ENCODE measurements at regions not wholly inside any gene's neighbourhood (a gene's known extent, or its start where the extent isn't known, plus 50 kb on each side); places are given as distances from the start of the nearest gene placed in this dataset.

DNA sequence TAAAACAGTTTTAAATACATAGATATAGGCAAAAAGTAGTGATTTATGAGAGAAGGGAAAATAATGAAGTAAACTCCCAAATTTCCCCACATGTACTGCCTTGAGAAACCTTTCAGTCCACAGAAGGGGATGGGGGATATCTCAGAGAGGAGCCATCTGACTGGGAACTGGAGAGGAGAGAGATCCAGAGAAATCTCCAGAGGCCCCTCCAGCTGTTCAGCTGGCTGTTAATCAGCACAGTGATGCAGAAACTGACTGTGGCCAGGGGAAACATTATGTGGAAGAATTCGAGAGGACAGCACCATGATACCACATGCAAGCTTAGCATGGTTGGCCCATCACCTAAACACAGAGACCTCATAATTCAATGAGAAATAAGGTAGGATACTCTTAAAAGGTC, 1165.9 kb upstream of the TMEM132C start:
- Histone ChIP-seq H4K91ac (ENCODE audit: insufficient read length, low read depth, low read length) (no peak overlapping the region), H2BK20ac (ENCODE audit: low read depth, low read length, poor library complexity, severe bottlenecking) (no peak overlapping the region), H3T11ph (ENCODE audit: low read length) (no peak overlapping the region), H3K9ac (ENCODE audit: extremely low read depth, insufficient read length, low read length) (no peak overlapping the region), H2AK5ac (ENCODE audit: insufficient read length, low read length) (no peak overlapping the region), H3K9me3 (ENCODE audit: control insufficient read depth, low read depth, low read length) (no peaks in the 10 kb centered on the region), H3K23ac (ENCODE audit: insufficient read length, low read depth, low read length) (no peak overlapping the region), H3K23me2 (ENCODE audit: insufficient read length, low read depth, low read length, poor library complexity, severe bottlenecking) (no peaks in the 10 kb centered on the region), H3K18ac (ENCODE audit: insufficient read length, low read depth, low read length) (no peak overlapping the region), H3K4me1 (ENCODE audit: insufficient read depth, low read length) (no peaks in the 10 kb centered on the region), H3K27ac (ENCODE audit: insufficient read length, low read depth, low read length) (no peak overlapping the region), H3K79me2 (ENCODE audit: insufficient read depth, low read length) (no peaks in the 10 kb centered on the region), H2BK15ac (ENCODE audit: low read depth, low read length) (no peak overlapping the region), H4K5ac (ENCODE audit: insufficient read length, low read depth, low read length) (no peak overlapping the region), H3K4ac (ENCODE audit: low read depth, low read length) (no peak overlapping the region), H3K14ac (ENCODE audit: insufficient read depth, low read length) (no peak overlapping the region), H4K8ac (replicated peaks; ENCODE audit: insufficient read length, low read depth, low read length) (no peak overlapping the region), H3K27me3 (ENCODE audit: insufficient read depth, low read length) (no peaks in the 10 kb centered on the region), H4K20me1 (ENCODE audit: control insufficient read depth, insufficient read depth, insufficient read length) (no peaks in the 10 kb centered on the region), H2BK12ac (ENCODE audit: insufficient read length, low read depth, low read length) (no peak overlapping the region), H3K4me2 (ENCODE audit: insufficient read depth, insufficient read length, low read length) (no peak overlapping the region), H2AFZ (ENCODE audit: low read length) (no peak overlapping the region), H2BK5ac (ENCODE audit: insufficient read length, low read length) (no peak overlapping the region), H3K56ac (ENCODE audit: insufficient read length, low read depth, low read length) (no peak overlapping the region), H2BK120ac (ENCODE audit: low read depth, low read length, poor library complexity, severe bottlenecking) (no peak overlapping the region), H3K79me1 (ENCODE audit: insufficient read depth, low read depth, low read length, poor library complexity, severe bottlenecking) (no peaks in the 10 kb centered on the region)
- DNase-seq, result no peak
- no CpG with 5 or more reads among the region's 1 CpG for WGBS (ENCODE audit: extremely low coverage, insufficient read length, low lambda C conversion rate)
- no peak for TF ChIP-seq CTCF (conservative IDR thresholded peaks at IDR 0.05)
- Mint-ChIP-seq H3K9me3 (peaks cover 4 to 6% of the 10 kb centered on the region in 2 experiments; a peak in 3 of 5 replicates), H3K27ac (no peak overlapping the region), H3K27me3 (ENCODE audit: low read depth) (no peaks in the 10 kb centered on the region), H3K4me3 (no peak overlapping the region), H3K36me3 (ENCODE audit: insufficient read depth in 1 of 3, low read depth in 3 of 3) (peaks cover 0 to 7% (median 0%) of the 10 kb centered on the region in 3 experiments; a peak in 2 of 7 replicates), H3K4me1 (no peaks in the 10 kb centered on the region)

Data from H9 (cell line).